ENCODE measurements at regions not wholly inside any gene's neighbourhood (a gene's known extent, or its start where the extent isn't known, plus 50 kb on each side); places are given as distances from the start of the nearest gene placed in this dataset.

GRCh38 chr13:65907666-65908525 is 1322.2 kb downstream of the PCDH9 start:
- no peak for TF ChIP-seq CTCF (IDR thresholded peaks at IDR 0.05)
- no peak for TF ChIP-seq POLR2A (IDR thresholded peaks at IDR 0.05)
- TF ChIP-seq POLR2AphosphoS5 (IDR thresholded peaks at IDR 0.05), result no peak

Measured in prostate gland (tissue), 2 donors.